HepG2 (cell line): ENCODE measurements at regions not wholly inside any gene's neighbourhood (a gene's known extent, or its start where the extent isn't known, plus 50 kb on each side); places are given as distances from the start of the nearest gene placed in this dataset.
"Not testable (repeated sequence)": the region's sequence is repeated elsewhere in the genome, so short reads cannot be mapped to it uniquely, and the experiment has no call there.

Experiments used
- ATAC-seq: fragments of 200-7000 bp; cut with Tn5 transposase; 3 replicates; pipeline ENCODE4 v1.9.1; 2020; ENCODE audit warnings: mild to moderate bottlenecking, moderate library complexity
- BruUV-seq: library from RNA; stranded (reverse); fragments of 400-500 nt; replicated peaks from 2 replicates; lab custom pipeline; 2021; lab: Mats Ljungman, UMichigan
- CTCF ChIA-PET: fragments of 300-600 bp; formaldehyde crosslinking; extraction: SDS; loops from one replicate; lab custom pipeline; 2021; ENCODE audit warnings: low total read pairs, inconsistent platforms, low intra/inter-chr PET ratio; lab: Yijun Ruan, JAX
- POLR2A ChIA-PET: fragments of 350-600 bp; sonication (Branson Sonifier 250); formaldehyde crosslinking; loops from one replicate; lab custom pipeline; 2020; ENCODE audit warnings: antibody characterized with exemption, inconsistent platforms; lab: Yijun Ruan, JAX
- DNase-seq: peaks from one replicate; pipeline ENCODE4 v3.0.0-alpha.2; 2015; ENCODE audit warnings: low spot score
- FAIRE-seq: peaks from 3 replicates; lab custom pipeline; 2011; peaks lifted over from hg19 to GRCh38; lab: Jason Lieb, UNC
- H2AFZ ChIP-seq: one replicate; pipeline ENCODE4 v1.6.1; 2011; ENCODE audit warnings: low read length, inconsistent platforms
- H3K27ac ChIP-seq: fragments of 300-600 bp; 3 replicates; pipeline ENCODE4 v1.8.0; 2011; ENCODE audit warnings: mixed run types, mild to moderate bottlenecking, mixed read lengths, low read length, inconsistent platforms; ENCODE audit not compliant: insufficient read depth; ENCODE audit errors: extremely low read length
- H3K27me3 ChIP-seq, 2 experiments: fragments of 200-600 bp in 1 of 2; 2 replicates in 1 of 2; 3 replicates in 1 of 2; pipeline versions ENCODE4 v1.6.0 to v1.8.0; 2011; ENCODE audit warnings: low read length in 2 of 2, mild to moderate bottlenecking in 2 of 2, moderate library complexity in 2 of 2, inconsistent platforms in 1 of 2; ENCODE audit not compliant: insufficient read depth in 2 of 2, control insufficient read depth in 1 of 2
- H3K36me3 ChIP-seq, 2 experiments: fragments of 200-600 bp in 1 of 2; replicated peaks in 1 of 2; 2 replicates in 1 of 2; 3 replicates in 1 of 2; pipeline versions ENCODE4 v1.5.1 to v1.8.0; 2011; ENCODE audit warnings: low read length in 2 of 2, inconsistent platforms in 1 of 2; ENCODE audit not compliant: insufficient read depth in 2 of 2, control insufficient read depth in 1 of 2
- H3K4me1 ChIP-seq: 2 replicates; pipeline ENCODE4 v1.5.1; 2012; ENCODE audit warnings: low read length, inconsistent platforms; ENCODE audit not compliant: insufficient read depth
- H3K4me2 ChIP-seq: 2 replicates; pipeline ENCODE4 v1.6.0; 2011; ENCODE audit warnings: low read depth, low read length, inconsistent platforms
- H3K4me3 ChIP-seq, 3 experiments: fragments of 200-600 bp in 1 of 3; sonication (generic), shearing (Covaris generic) in 1 of 3; replicated peaks in 1 of 3; 2 replicates each; pipeline ENCODE4 v1.5.1; 2011 to 2016; ENCODE audit warnings: low read length in 3 of 3, inconsistent platforms in 2 of 3, low read depth in 2 of 3, mild to moderate bottlenecking in 2 of 3, control low read depth in 1 of 3, mixed read lengths in 1 of 3; ENCODE audit not compliant: insufficient read depth in 1 of 3
- H3K79me2 ChIP-seq: one replicate; pipeline ENCODE4 v1.6.1; 2011; ENCODE audit warnings: low read length, inconsistent platforms; ENCODE audit not compliant: insufficient read depth
- H3K9ac ChIP-seq: 2 replicates; pipeline ENCODE4 v1.6.0; 2011; ENCODE audit warnings: mild to moderate bottlenecking, low read depth, low read length, inconsistent platforms; ENCODE audit not compliant: insufficient read depth
- H3K9me3 ChIP-seq: 2 replicates; pipeline ENCODE4 v1.5.1; 2012; ENCODE audit warnings: mild to moderate bottlenecking, low read length
- H4K20me1 ChIP-seq: 2 replicates; pipeline ENCODE4 v1.6.0; 2011; ENCODE audit warnings: inconsistent platforms, mild to moderate bottlenecking, low read length, moderate library complexity; ENCODE audit not compliant: insufficient read depth
- AKAP8 ChIP-seq: sonication (generic); formaldehyde crosslinking; IDR thresholded peaks from 2 replicates; pipeline ENCODE4 v1.5.1; 2020; ENCODE audit warnings: mild to moderate bottlenecking, missing genetic modification reagents
- ETV6 ChIP-seq: sonication (generic); formaldehyde crosslinking; conservative IDR thresholded peaks from 2 replicates; pipeline ENCODE4 v1.4.0; 2020; ENCODE audit warnings: missing genetic modification reagents
- NR2F1 ChIP-seq, 2 experiments: fragments of 450-650 bp in 1 of 2; formaldehyde crosslinking in 1 of 2; IDR thresholded peaks; 2 replicates each; pipeline versions ENCODE4 v1.5.0 to v1.6.1; 2016 to 2020; ENCODE audit warnings: mild to moderate bottlenecking in 1 of 2, missing compliant biosample characterization in 1 of 2, missing genetic modification reagents in 1 of 2, moderate library complexity in 1 of 2
- PCBP2 ChIP-seq: fragments of 200-400 bp; formaldehyde crosslinking; optimal IDR thresholded peaks from 2 replicates; pipeline ENCODE3; 2018; ENCODE audit warnings: low read length, low read depth; ENCODE audit not compliant: poor library complexity, severe bottlenecking
- REPIN1 ChIP-seq: sonication (generic); formaldehyde crosslinking; IDR thresholded peaks from 2 replicates; pipeline ENCODE4 v1.8.0; 2022; ENCODE audit warnings: missing genetic modification reagents, low read depth, mild to moderate bottlenecking, borderline replicate concordance
- YEATS4 ChIP-seq: sonication (generic); formaldehyde crosslinking; IDR thresholded peaks from 2 replicates; pipeline ENCODE4 v1.4.0; 2020; ENCODE audit warnings: missing genetic modification reagents, borderline replicate concordance
- ZNF234 ChIP-seq: sonication (generic); formaldehyde crosslinking; conservative IDR thresholded peaks from 2 replicates; pipeline ENCODE4 v1.5.1; 2020; ENCODE audit warnings: mild to moderate bottlenecking, missing genetic modification reagents
- ZNF530 ChIP-seq: sonication (generic); formaldehyde crosslinking; IDR thresholded peaks from 2 replicates; pipeline ENCODE4 v1.5.0; 2020; ENCODE audit warnings: low read depth, mild to moderate bottlenecking, missing genetic modification reagents
- WGBS: methylation state at CpG from one replicate; pipeline ENCODE4 v1.1.6; 2017; ENCODE audit warnings: low lambda C conversion rate; 5-methylcytosine and 5-hydroxymethylcytosine counted together
- in situ Hi-C: cut with HindIII; loops from 2 replicates; pipeline ENCODE4 v1.10.0; 2017; ENCODE audit warnings: low pct_unique_long_range_greater_than_20kb; ENCODE audit not compliant: extremely low pct_ligation_motif_present
- intact Hi-C: fragments of 100-400 bp; cut with micrococcal nuclease; formaldehyde crosslinking; loops from one replicate; pipeline ENCODE4 v1.10.0; 2022; ENCODE audit not compliant: unreplicated experiment
- TF ChIP-seq, protein P1 (sequence below): sonication (generic); formaldehyde crosslinking; IDR thresholded peaks from 2 replicates; pipeline ENCODE4 v1.5.0; 2020; ENCODE audit warnings: mild to moderate bottlenecking, missing genetic modification reagents
- TF ChIP-seq, protein P2 (sequence below): sonication (generic); formaldehyde crosslinking; IDR thresholded peaks from 2 replicates; pipeline ENCODE4 v1.4.0; 2020; ENCODE audit warnings: missing genetic modification reagents, mild to moderate bottlenecking, borderline replicate concordance

DNA sequence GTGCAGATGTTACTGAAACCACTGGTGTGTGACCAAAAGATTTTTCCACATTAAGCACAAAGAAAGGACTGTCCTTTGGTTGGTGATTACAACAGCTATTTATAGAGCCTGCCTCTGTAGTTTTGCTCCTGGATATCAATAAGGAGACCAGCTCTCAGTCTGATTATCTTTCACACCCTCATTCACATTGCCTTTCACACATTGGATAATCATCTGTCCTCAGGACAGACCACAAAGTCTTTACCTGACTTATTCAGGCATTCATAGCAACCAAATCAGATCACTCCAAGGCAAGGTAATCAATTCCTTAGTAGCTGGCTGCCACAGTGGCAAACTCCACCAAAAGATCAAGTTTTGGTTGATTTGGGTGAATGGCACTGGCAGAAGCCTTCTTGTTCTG lies 59.6 kb upstream of the CPSF6 start:
- no peak overlapping the region for H3K4me2 ChIP-seq
- FAIRE-seq = no peak
- no peak overlapping the region for H3K9ac ChIP-seq
- H3K9me3 ChIP-seq = no peaks in the 10 kb centered on the region
- POLR2A ChIA-PET = no interaction called here
- H3K4me3 ChIP-seq = no peak overlapping the region
- no peaks in the 10 kb centered on the region for H4K20me1 ChIP-seq
- peaks cover 0 to 4% of the 10 kb centered on the region in 2 experiments; a peak in 1 of 5 replicates for H3K27me3 ChIP-seq
- no peaks in the 10 kb centered on the region for H3K79me2 ChIP-seq
- TF ChIP-seq ETV6 (no peak), REPIN1 (CRISPR knock-in tag) (no peak), ZNF530 (CRISPR knock-in tag) (no peak), YEATS4 (CRISPR knock-in tag) (no peak), PCBP2 (no peak), AKAP8 (CRISPR knock-in tag) (no peak), ZNF234 (no peak), NR2F1 (CRISPR knock-in tag; IDR thresholded peaks at IDR 0.05) (no peak)
- TF ChIP-seq, protein P1, sequence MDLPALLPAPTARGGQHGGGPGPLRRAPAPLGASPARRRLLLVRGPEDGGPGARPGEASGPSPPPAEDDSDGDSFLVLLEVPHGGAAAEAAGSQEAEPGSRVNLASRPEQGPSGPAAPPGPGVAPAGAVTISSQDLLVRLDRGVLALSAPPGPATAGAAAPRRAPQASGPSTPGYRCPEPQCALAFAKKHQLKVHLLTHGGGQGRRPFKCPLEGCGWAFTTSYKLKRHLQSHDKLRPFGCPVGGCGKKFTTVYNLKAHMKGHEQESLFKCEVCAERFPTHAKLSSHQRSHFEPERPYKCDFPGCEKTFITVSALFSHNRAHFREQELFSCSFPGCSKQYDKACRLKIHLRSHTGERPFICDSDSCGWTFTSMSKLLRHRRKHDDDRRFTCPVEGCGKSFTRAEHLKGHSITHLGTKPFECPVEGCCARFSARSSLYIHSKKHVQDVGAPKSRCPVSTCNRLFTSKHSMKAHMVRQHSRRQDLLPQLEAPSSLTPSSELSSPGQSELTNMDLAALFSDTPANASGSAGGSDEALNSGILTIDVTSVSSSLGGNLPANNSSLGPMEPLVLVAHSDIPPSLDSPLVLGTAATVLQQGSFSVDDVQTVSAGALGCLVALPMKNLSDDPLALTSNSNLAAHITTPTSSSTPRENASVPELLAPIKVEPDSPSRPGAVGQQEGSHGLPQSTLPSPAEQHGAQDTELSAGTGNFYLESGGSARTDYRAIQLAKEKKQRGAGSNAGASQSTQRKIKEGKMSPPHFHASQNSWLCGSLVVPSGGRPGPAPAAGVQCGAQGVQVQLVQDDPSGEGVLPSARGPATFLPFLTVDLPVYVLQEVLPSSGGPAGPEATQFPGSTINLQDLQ (CRISPR knock-in tag) = no peak
- TF ChIP-seq, protein P2, sequence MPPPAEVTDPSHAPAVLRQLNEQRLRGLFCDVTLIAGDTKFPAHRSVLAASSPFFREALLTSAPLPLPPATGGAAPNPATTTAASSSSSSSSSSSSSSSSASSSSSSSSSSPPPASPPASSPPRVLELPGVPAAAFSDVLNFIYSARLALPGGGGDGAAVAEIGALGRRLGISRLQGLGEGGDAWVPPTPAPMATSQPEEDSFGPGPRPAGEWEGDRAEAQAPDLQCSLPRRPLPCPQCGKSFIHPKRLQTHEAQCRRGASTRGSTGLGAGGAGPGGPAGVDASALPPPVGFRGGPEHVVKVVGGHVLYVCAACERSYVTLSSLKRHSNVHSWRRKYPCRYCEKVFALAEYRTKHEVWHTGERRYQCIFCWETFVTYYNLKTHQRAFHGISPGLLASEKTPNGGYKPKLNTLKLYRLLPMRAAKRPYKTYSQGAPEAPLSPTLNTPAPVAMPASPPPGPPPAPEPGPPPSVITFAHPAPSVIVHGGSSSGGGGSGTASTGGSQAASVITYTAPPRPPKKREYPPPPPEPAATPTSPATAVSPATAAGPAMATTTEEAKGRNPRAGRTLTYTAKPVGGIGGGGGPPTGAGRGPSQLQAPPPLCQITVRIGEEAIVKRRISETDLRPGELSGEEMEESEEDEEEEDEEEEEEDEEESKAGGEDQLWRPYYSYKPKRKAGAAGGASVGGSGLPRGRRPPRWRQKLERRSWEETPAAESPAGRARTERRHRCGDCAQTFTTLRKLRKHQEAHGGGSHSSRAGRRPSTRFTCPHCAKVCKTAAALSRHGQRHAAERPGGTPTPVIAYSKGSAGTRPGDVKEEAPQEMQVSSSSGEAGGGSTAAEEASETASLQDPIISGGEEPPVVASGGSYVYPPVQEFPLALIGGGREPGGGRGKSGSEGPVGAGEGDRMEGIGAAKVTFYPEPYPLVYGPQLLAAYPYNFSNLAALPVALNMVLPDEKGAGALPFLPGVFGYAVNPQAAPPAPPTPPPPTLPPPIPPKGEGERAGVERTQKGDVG (CRISPR knock-in tag) = no peak
- TF ChIP-seq, all 625 proteins: peak for 0
- Histone ChIP-seq H3K36me3 (no peaks in the 10 kb centered on the region), H3K27ac (no peak overlapping the region), H2AFZ (no peak overlapping the region), H3K4me1 (no peaks in the 10 kb centered on the region)
- DNase-seq (no peak), ATAC-seq (no peak)
- intact Hi-C loops = no loop called here
- CTCF ChIA-PET = no interaction called here
- in situ Hi-C loops = no loop called here
- no TSS peak for BruUV-seq

DNA sequence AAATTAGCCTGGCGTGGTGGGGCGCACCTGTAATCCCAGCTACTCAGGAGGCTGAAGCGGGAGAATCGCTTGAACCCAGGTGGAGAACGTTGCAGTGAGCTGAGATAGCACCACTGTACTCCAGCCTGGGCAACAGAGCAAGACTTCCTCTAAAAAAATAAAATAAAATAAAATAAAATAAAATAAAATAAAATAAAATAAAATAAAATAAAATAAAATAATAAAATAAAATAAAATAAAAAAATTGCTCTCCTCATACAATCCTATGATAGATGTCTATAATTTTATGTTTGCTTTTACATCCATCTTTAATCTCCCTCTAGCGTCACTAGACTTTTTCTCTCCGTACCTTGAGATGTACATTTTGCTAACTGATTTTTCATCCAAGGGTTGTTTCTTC lies 51.8 kb upstream of the CPSF6 start:
- CTCF ChIA-PET, FAIRE-seq: not testable (repeated sequence)

More for the DNA sequence above, 51.8 kb upstream of the CPSF6 start:
- H3K79me2 ChIP-seq, H3K27ac ChIP-seq, POLR2A ChIA-PET, in situ Hi-C loops, H4K20me1 ChIP-seq, H3K36me3 ChIP-seq, H3K4me2 ChIP-seq, BruUV-seq, H3K4me1 ChIP-seq, intact Hi-C loops, H2AFZ ChIP-seq, ATAC-seq, H3K9ac ChIP-seq, DNase-seq, H3K4me3 ChIP-seq, H3K27me3 ChIP-seq: not testable (repeated sequence)
- peaks cover 30% of the 10 kb centered on the region for H3K9me3 ChIP-seq
- WGBS = 39% methylated on average over 7 of the region's 7 CpGs
